Endothelial cell of umbilical vein (primary cell): ENCODE measurements at regions not wholly inside any gene's neighbourhood (a gene's known extent, or its start where the extent isn't known, plus 50 kb on each side); places are given as distances from the start of the nearest gene placed in this dataset.

Experiments
- BruUV-seq: library from RNA; stranded (reverse); fragments of 400-500 nt; replicated peaks from 2 replicates; lab custom pipeline; 2021; lab: Mats Ljungman, UMichigan
- CTCF ChIA-PET: fragments of 300-600, 350-600 bp; sonication (Branson Sonifier 250); formaldehyde crosslinking; loops from one replicate; lab custom pipeline; 2021; ENCODE audit warnings: antibody characterized with exemption, inconsistent platforms; lab: Charles Lee
- POLR2A ChIA-PET: fragments of 300-600, 350-600 bp; sonication (Branson Sonifier 250); formaldehyde crosslinking; loops from one replicate; lab custom pipeline; 2021; ENCODE audit warnings: antibody characterized with exemption, inconsistent platforms; lab: Charles Lee
- DNase-seq: peaks from one replicate; pipeline ENCODE4 v3.0.0-alpha.2; 2011; ENCODE audit warnings: low read depth, low spot score
- FAIRE-seq: peaks from 2 replicates; lab custom pipeline; 2011; peaks lifted over from hg19 to GRCh38; lab: Jason Lieb, UNC
- H2AFZ ChIP-seq: 2 replicates; pipeline ENCODE4 v1.6.0; 2012; ENCODE audit warnings: low read depth, low read length, control low read depth, inconsistent platforms
- H3K27ac ChIP-seq: 2 replicates; pipeline ENCODE4 v1.5.1; 2011; ENCODE audit warnings: low read depth, mild to moderate bottlenecking, control low read depth, low read length, moderate library complexity; ENCODE audit not compliant: insufficient read depth
- H3K27me3 ChIP-seq, 2 experiments: 2 replicates each; pipeline versions ENCODE4 v1.6.0 to v1.6.1; 2011; ENCODE audit warnings: low read length in 2 of 2, mixed read lengths in 1 of 2; ENCODE audit not compliant: control insufficient read depth in 2 of 2, insufficient read depth in 2 of 2
- H3K36me3 ChIP-seq, 2 experiments: 2 replicates in 1 of 2; 3 replicates in 1 of 2; pipeline ENCODE4 v1.5.1; 2011; ENCODE audit warnings: low read length in 2 of 2, mild to moderate bottlenecking in 1 of 2, moderate library complexity in 1 of 2; ENCODE audit not compliant: control insufficient read depth in 2 of 2, insufficient read depth in 2 of 2; ENCODE audit errors: extremely low read depth in 1 of 2
- H3K4me1 ChIP-seq: 3 replicates; pipeline ENCODE4 v1.5.1; 2011; ENCODE audit warnings: mild to moderate bottlenecking, low read length; ENCODE audit not compliant: control insufficient read depth, insufficient read depth; ENCODE audit errors: extremely low read depth
- H3K4me2 ChIP-seq: 2 replicates; pipeline ENCODE4 v1.6.1; 2011; ENCODE audit warnings: low read length, control low read depth, mixed read lengths; ENCODE audit not compliant: insufficient read depth
- H3K4me3 ChIP-seq, 3 experiments: fragments of 200-600 bp in 1 of 3; sonication (generic), shearing (Covaris generic) in 1 of 3; replicated peaks in 1 of 3; 2 replicates each; pipeline ENCODE4 v1.5.1; 2011 to 2016; ENCODE audit warnings: control low read depth in 3 of 3, low read length in 3 of 3, mild to moderate bottlenecking in 2 of 3, inconsistent platforms in 1 of 3, low read depth in 1 of 3, moderate library complexity in 1 of 3; ENCODE audit not compliant: insufficient read depth in 1 of 3
- H3K79me2 ChIP-seq: 2 replicates; pipeline ENCODE4 v1.6.0; 2012; ENCODE audit warnings: low read length, inconsistent platforms; ENCODE audit not compliant: control insufficient read depth, insufficient read depth
- H3K9ac ChIP-seq: replicated peaks from 2 replicates; pipeline ENCODE3; 2011; ENCODE audit warnings: low read length, control low read depth; ENCODE audit not compliant: insufficient read depth; ENCODE audit errors: extremely low read depth
- H3K9me1 ChIP-seq: replicated peaks from 3 replicates; pipeline ENCODE4 v1.6.0; 2011; ENCODE audit warnings: mild to moderate bottlenecking, low read length; ENCODE audit not compliant: control insufficient read depth, insufficient read depth; ENCODE audit errors: extremely low read depth
- H3K9me3 ChIP-seq: replicated peaks from 2 replicates; pipeline ENCODE4 v1.5.1; 2012; ENCODE audit warnings: low read length, inconsistent platforms; ENCODE audit not compliant: control insufficient read depth, insufficient read depth
- H4K20me1 ChIP-seq: replicated peaks from 2 replicates; pipeline ENCODE3; 2011; ENCODE audit warnings: mild to moderate bottlenecking, low read length; ENCODE audit not compliant: control insufficient read depth, insufficient read depth; ENCODE audit errors: extremely low read depth
- CTCF ChIP-seq, 2 donors: IDR thresholded peaks; 1 replicate in 1 of 2; 2 replicates in 1 of 2; pipeline ENCODE4 v1.5.1; 2011; ENCODE audit warnings: low read length in 2 of 2, mild to moderate bottlenecking in 2 of 2, moderate library complexity in 2 of 2, control low read depth in 1 of 2, inconsistent platforms in 1 of 2, low read depth in 1 of 2; ENCODE audit not compliant: insufficient read depth in 1 of 2; ENCODE audit errors: extremely low read depth in 1 of 2
- EZH2 ChIP-seq: IDR thresholded peaks from 2 replicates; pipeline ENCODE4 v1.6.1; 2012; ENCODE audit warnings: borderline replicate concordance, low read depth, mild to moderate bottlenecking, moderate library complexity, low read length, inconsistent platforms; ENCODE audit not compliant: severe bottlenecking
- FOS ChIP-seq: IDR thresholded peaks from 2 replicates; pipeline ENCODE4 v1.6.1; 2011; ENCODE audit warnings: mild to moderate bottlenecking, low read length, moderate library complexity, borderline replicate concordance; ENCODE audit not compliant: insufficient read depth
- GATA2 ChIP-seq: IDR thresholded peaks from 2 replicates; pipeline ENCODE4 v1.7.0; 2011; ENCODE audit warnings: low read depth, mild to moderate bottlenecking, moderate library complexity, mixed read lengths, low read length; ENCODE audit not compliant: insufficient read length, insufficient read depth
- JUN ChIP-seq: IDR thresholded peaks from 2 replicates; pipeline ENCODE4 v1.6.1; 2011; ENCODE audit warnings: borderline replicate concordance, low read depth; ENCODE audit not compliant: insufficient read length, insufficient read depth
- MYC ChIP-seq: IDR thresholded peaks from one replicate; pipeline ENCODE4 v1.6.1; 2011; ENCODE audit warnings: mild to moderate bottlenecking, low read depth, low read length
- POLR2A ChIP-seq: IDR thresholded peaks from 2 replicates; pipeline ENCODE4 v1.6.1; 2012; ENCODE audit warnings: low read depth, mild to moderate bottlenecking, control low read depth, low read length
- POLR2AphosphoS5 ChIP-seq: IDR thresholded peaks from 2 replicates; pipeline ENCODE4 v1.6.1; 2012; ENCODE audit warnings: low read depth, mild to moderate bottlenecking, control low read depth, low read length, moderate library complexity; ENCODE audit not compliant: insufficient read depth
- dilution Hi-C: fragments of 300-500 bp; cut with MboI; formaldehyde crosslinking; loops from one replicate; pipeline ENCODE4 v1.15.0; 2019; ENCODE audit warnings: low sequenced_read_pairs; ENCODE audit not compliant: extremely low pct_ligation_motif_present
- intact Hi-C: fragments of 100-400 bp; cut with micrococcal nuclease; formaldehyde crosslinking; loops from one replicate; pipeline ENCODE4 v1.10.0; 2022
- TF ChIP-seq, protein P1 (sequence below): IDR thresholded peaks from 2 replicates; pipeline ENCODE4 v1.6.1; 2011; ENCODE audit not compliant: insufficient read depth, insufficient read length

- Histone ChIP-seq H3K4me1 (no peaks in the 10 kb centered on the region), H3K9me1 (no peaks in the 10 kb centered on the region), H3K79me2 (no peaks in the 10 kb centered on the region), H3K9ac (no peak overlapping the region), H3K27me3 (no peaks in the 10 kb centered on the region), H3K4me3 (no peak overlapping the region), H3K27ac (no peak overlapping the region), H3K9me3 (no peaks in the 10 kb centered on the region), H2AFZ (no peak overlapping the region), H3K36me3 (no peaks in the 10 kb centered on the region), H3K4me2 (no peak overlapping the region), H4K20me1 (no peaks in the 10 kb centered on the region)
- dilution Hi-C loops = no loop called here
- FAIRE-seq (no peak), DNase-seq (no peak)
- ChIA-PET POLR2A (no interaction called here), CTCF (interaction anchor here (1.2 kb wide), 1 partner anchor 11 kb away, joined by 3 read pairs; no protein-coding TSS in a partner anchor)
- intact Hi-C loops = no loop called here
- TF ChIP-seq, protein P1, sequence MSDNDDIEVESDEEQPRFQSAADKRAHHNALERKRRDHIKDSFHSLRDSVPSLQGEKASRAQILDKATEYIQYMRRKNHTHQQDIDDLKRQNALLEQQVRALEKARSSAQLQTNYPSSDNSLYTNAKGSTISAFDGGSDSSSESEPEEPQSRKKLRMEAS = no peak
- TF ChIP-seq GATA2 (no peak), MYC (no peak), JUN (no peak), EZH2 (no peak), FOS (no peak), POLR2AphosphoS5 (no peak), CTCF (IDR thresholded peaks at IDR 0.05; ENCODE audit: extremely low read depth in 1 of 2, insufficient read depth in 1 of 2, low read depth in 1 of 2, low read length in 2 of 2) (no peak), POLR2A (no peak)
- BruUV-seq = no TSS peak
Measured at GRCh38 chr22:27123880-27124279, 466.5 kb downstream of the MIAT start.
